A204.1 (cell line): ENCODE measurements at regions not wholly inside any gene's neighbourhood (a gene's known extent, or its start where the extent isn't known, plus 50 kb on each side); places are given as distances from the start of the nearest gene placed in this dataset.
"Not testable (repeated sequence)": the region's sequence is repeated elsewhere in the genome, so short reads cannot be mapped to it uniquely, and the experiment has no call there.

ENCODE experiments used
- FAIRE-seq: peaks from 2 replicates; lab custom pipeline; 2012; peaks lifted over from hg19 to GRCh38; lab: Jason Lieb, UNC

GRCh38 chr3:166993015-166993630 lies 387.0 kb downstream of the ZBBX start:
- FAIRE-seq: no peak

GRCh38 chr3:166986000-166986399 lies 394.1 kb downstream of the ZBBX start:
- no peak for FAIRE-seq

GRCh38 chr3:166975796-166976195 lies 404.3 kb downstream of the ZBBX start:
- not testable (repeated sequence) for FAIRE-seq

GRCh38 chr3:166967714-166968113 lies 412.4 kb downstream of the ZBBX start:
- FAIRE-seq: not testable (repeated sequence)

- no peak for FAIRE-seq
These were observed 417.2 kb downstream of the ZBBX start for GRCh38 chr3:166962911-166963310.

GRCh38 chr3:166957121-166957520 lies 423.0 kb downstream of the ZBBX start:
- no peak for FAIRE-seq

GRCh38 chr3:166955201-166955939 lies 424.7 kb downstream of the ZBBX start:
- no peak for FAIRE-seq

- FAIRE-seq: no peak
These were observed 445.2 kb downstream of the ZBBX start for GRCh38 chr3:166934879-166935278.

GRCh38 chr3:166917437-166917836 lies 462.7 kb downstream of the ZBBX start:
- no peak for FAIRE-seq

GRCh38 chr3:166902374-166902773 lies 477.7 kb downstream of the ZBBX start:
- FAIRE-seq: peak; percentile 93

GRCh38 chr3:166900866-166901577 lies 479.1 kb downstream of the ZBBX start:
- no peak for FAIRE-seq

GRCh38 chr3:166897811-166898210 lies 482.3 kb downstream of the ZBBX start:
- FAIRE-seq: no peak

GRCh38 chr3:166889241-166889640 lies 490.9 kb downstream of the ZBBX start:
- FAIRE-seq: no peak

- FAIRE-seq: no peak
These were observed 500.4 kb downstream of the ZBBX start for GRCh38 chr3:166879661-166880060.

GRCh38 chr3:166877971-166878370 lies 502.1 kb downstream of the ZBBX start:
- no peak for FAIRE-seq

GRCh38 chr3:166864473-166865467 lies 515.3 kb downstream of the ZBBX start:
- FAIRE-seq: no peak

GRCh38 chr3:166860217-166860616 lies 519.9 kb downstream of the ZBBX start:
- FAIRE-seq: no peak

- FAIRE-seq: no peak
These were observed 535.8 kb downstream of the ZBBX start for GRCh38 chr3:166844329-166844728.

- not testable (repeated sequence) for FAIRE-seq
These were observed 537.3 kb downstream of the ZBBX start for GRCh38 chr3:166842784-166843183.

GRCh38 chr3:166837535-166837934 lies 542.6 kb downstream of the ZBBX start:
- no peak for FAIRE-seq

- no peak for FAIRE-seq
These were observed 543.3 kb downstream of the ZBBX start for GRCh38 chr3:166836836-166837235.

- FAIRE-seq: no peak
These were observed 550.2 kb downstream of the ZBBX start for GRCh38 chr3:166829896-166830295.
